Lower lobe of right lung (tissue), 2 donors: ENCODE measurements at regions not wholly inside any gene's neighbourhood (a gene's known extent, or its start where the extent isn't known, plus 50 kb on each side); places are given as distances from the start of the nearest gene placed in this dataset.

Experiments used
- ATAC-seq, 2 donors: fragments of 200-7000 bp; cut with Tn5 transposase; one replicate each; pipeline ENCODE4 v1.9.1; 2020 to 2022; ENCODE audit warnings: mild to moderate bottlenecking in 2 of 2, moderate library complexity in 2 of 2
- DNase-seq: peaks from one replicate; pipeline ENCODE4 v3.0.0-alpha.2; 2020
- H3K27ac ChIP-seq: fragments of 200-600 bp; one replicate; pipeline ENCODE4 v1.8.0; 2022
- H3K27me3 ChIP-seq: fragments of 200-600 bp; one replicate; pipeline ENCODE4 v1.8.0; 2022; ENCODE audit warnings: low read depth
- H3K36me3 ChIP-seq: fragments of 200-600 bp; one replicate; pipeline ENCODE4 v1.8.0; 2022; ENCODE audit warnings: mild to moderate bottlenecking
- H3K4me1 ChIP-seq: fragments of 200-600 bp; one replicate; pipeline ENCODE4 v1.8.0; 2022
- H3K4me3 ChIP-seq: fragments of 200-600 bp; one replicate; pipeline ENCODE4 v1.8.0; 2022; ENCODE audit warnings: mild to moderate bottlenecking
- H3K9me3 ChIP-seq: fragments of 200-600 bp; one replicate; pipeline ENCODE4 v1.8.0; 2022
- intact Hi-C: fragments of 100-400 bp; cut with DNase I; formaldehyde crosslinking; loops from one replicate; pipeline ENCODE4 v1.11.0; 2022
- TF ChIP-seq, protein P1 (sequence below): fragments of 200-600 bp; IDR thresholded peaks from one replicate; pipeline ENCODE4 v1.8.0; 2022; ENCODE audit warnings: antibody characterized with exemption, mild to moderate bottlenecking
- donor health status: DM: no; HTN: yes; CAD: no; lungs with severe emphysema.

DNA sequence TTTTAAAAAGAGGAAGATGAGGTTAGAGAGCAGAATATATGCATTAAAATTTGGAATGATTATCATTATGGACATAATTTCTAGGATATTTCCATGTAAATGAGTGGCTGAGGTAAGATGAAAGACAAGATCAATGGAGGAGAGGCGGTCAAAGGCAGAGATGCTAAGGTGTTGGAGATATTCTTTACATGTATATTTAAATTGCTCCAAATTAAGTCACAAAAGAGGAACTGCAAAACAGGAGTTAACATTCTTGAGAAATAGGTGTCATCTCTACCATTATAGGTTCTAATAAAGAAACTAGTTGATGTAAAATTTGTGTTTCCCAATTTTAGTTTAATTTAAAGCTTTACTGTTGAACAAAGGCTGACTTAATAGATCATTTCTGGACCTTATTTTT, 268.5 kb upstream of the PPFIA2 start:
- no peak overlapping the region for H3K27ac ChIP-seq
- DNase-seq = no peak
- H3K4me1 ChIP-seq = no peaks in the 10 kb centered on the region
- TF ChIP-seq, protein P1, sequence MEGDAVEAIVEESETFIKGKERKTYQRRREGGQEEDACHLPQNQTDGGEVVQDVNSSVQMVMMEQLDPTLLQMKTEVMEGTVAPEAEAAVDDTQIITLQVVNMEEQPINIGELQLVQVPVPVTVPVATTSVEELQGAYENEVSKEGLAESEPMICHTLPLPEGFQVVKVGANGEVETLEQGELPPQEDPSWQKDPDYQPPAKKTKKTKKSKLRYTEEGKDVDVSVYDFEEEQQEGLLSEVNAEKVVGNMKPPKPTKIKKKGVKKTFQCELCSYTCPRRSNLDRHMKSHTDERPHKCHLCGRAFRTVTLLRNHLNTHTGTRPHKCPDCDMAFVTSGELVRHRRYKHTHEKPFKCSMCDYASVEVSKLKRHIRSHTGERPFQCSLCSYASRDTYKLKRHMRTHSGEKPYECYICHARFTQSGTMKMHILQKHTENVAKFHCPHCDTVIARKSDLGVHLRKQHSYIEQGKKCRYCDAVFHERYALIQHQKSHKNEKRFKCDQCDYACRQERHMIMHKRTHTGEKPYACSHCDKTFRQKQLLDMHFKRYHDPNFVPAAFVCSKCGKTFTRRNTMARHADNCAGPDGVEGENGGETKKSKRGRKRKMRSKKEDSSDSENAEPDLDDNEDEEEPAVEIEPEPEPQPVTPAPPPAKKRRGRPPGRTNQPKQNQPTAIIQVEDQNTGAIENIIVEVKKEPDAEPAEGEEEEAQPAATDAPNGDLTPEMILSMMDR = no peak
- H3K27me3 ChIP-seq = no peaks in the 10 kb centered on the region
- H3K9me3 ChIP-seq = no peaks in the 10 kb centered on the region
- ATAC-seq = no peak
- no peaks in the 10 kb centered on the region for H3K36me3 ChIP-seq
- intact Hi-C loops = no loop called here
- no peak overlapping the region for H3K4me3 ChIP-seq

GRCh38 chr12:82025462-82025861, 266.3 kb upstream of the PPFIA2 start:
- Histone ChIP-seq H3K4me1 (no peaks in the 10 kb centered on the region), H3K4me3 (no peak overlapping the region), H3K36me3 (no peaks in the 10 kb centered on the region), H3K27me3 (no peaks in the 10 kb centered on the region), H3K27ac (no peak overlapping the region), H3K9me3 (no peaks in the 10 kb centered on the region)
- TF ChIP-seq, protein P1 = no peak
- DNase-seq (no peak), ATAC-seq (no peak)
- intact Hi-C loops = no loop called here

DNA sequence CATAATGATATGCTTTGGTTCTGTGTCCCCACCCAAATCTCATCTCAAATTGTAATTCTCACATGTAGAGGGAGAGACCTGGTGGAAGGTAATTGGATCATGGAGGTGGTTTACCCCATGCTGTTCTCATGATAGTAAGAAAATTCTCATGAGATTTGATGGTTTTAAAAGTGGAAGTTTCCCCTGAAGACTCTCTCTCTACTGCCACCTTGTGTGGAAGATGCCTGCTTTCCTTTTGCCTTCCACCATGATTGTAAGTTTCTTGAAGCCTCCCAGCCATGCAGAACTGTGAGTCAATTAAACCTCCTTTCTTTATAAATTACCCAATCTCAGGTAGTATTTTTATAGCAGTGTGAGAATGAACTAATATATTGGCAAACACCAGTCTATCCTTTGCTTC, 260.4 kb upstream of the PPFIA2 start:
- no peaks in the 10 kb centered on the region for H3K9me3 ChIP-seq
- no peak overlapping the region for H3K4me3 ChIP-seq
- H3K27me3 ChIP-seq = no peaks in the 10 kb centered on the region
- DNase-seq (no peak), ATAC-seq (no peak)
- intact Hi-C loops = no loop called here
- H3K27ac ChIP-seq = no peak overlapping the region
- no peaks in the 10 kb centered on the region for H3K36me3 ChIP-seq
- no peaks in the 10 kb centered on the region for H3K4me1 ChIP-seq
- TF ChIP-seq, protein P1 = peak; percentile 22

DNA sequence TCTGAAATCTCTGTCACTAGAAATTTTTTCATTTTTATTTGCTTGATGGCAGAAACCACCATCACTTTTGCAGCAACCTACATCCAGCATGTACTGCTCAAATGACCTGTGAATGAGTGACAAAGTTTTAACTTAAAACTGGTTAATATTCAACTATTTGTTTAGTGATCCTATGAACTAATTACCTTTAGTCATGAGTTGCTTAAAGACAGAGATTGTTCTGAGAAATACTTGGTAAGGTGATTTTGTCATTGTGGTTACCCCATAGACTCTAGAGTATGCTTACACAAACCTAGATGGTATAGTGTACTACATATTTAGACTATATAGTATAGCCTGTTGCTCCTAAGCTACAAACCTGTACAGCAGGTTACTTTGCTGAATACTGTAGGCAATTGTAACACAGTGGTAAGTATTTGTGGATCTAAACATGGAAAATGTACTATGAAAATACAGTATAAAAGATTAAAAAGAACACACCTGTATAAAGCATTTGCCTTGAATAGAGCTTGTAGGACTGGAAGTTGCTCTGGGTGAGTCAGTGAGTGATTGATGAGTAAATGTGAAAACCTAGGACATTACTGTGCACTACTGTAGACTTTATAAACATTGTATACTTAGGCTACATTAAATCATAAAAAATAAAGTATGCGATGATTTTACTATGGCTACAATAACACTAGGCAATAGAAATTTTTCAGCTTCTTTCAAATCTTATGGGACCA, 256.6 kb upstream of the PPFIA2 start:
- H3K4me1 ChIP-seq = no peaks in the 10 kb centered on the region
- no peaks in the 10 kb centered on the region for H3K27me3 ChIP-seq
- intact Hi-C loops = no loop called here
- TF ChIP-seq, protein P1 = no peak
- H3K9me3 ChIP-seq = no peaks in the 10 kb centered on the region
- H3K36me3 ChIP-seq = no peaks in the 10 kb centered on the region
- DNase-seq (no peak), ATAC-seq (no peak)
- H3K27ac ChIP-seq = no peak overlapping the region
- H3K4me3 ChIP-seq = no peak overlapping the region

- Histone ChIP-seq H3K27ac (no peak overlapping the region), H3K27me3 (no peaks in the 10 kb centered on the region), H3K9me3 (no peaks in the 10 kb centered on the region), H3K4me1 (no peaks in the 10 kb centered on the region), H3K36me3 (no peaks in the 10 kb centered on the region), H3K4me3 (no peak overlapping the region)
- TF ChIP-seq, protein P1 = no peak
- intact Hi-C loops = no loop called here
- ATAC-seq (no peak), DNase-seq (no peak)
These were observed 253.0 kb upstream of the PPFIA2 start for GRCh38 chr12:82012176-82012575.
